ENCODE measurements at regions not wholly inside any gene's neighbourhood (a gene's known extent, or its start where the extent isn't known, plus 50 kb on each side); places are given as distances from the start of the nearest gene placed in this dataset.

- Histone ChIP-seq H3K27ac (ENCODE audit: extremely low read depth, low read depth, low read length) (no peak overlapping the region), H4K20me1 (replicated peaks; ENCODE audit: control insufficient read depth, insufficient read depth, low read length) (no peaks in the 10 kb centered on the region), H3K79me2 (ENCODE audit: control insufficient read depth, insufficient read depth, low read length) (no peaks in the 10 kb centered on the region), H3K36me3 (ENCODE audit: control insufficient read depth, insufficient read depth, low read length) (no peaks in the 10 kb centered on the region), H3K27me3 (ENCODE audit: control insufficient read depth in 2 of 2, insufficient read depth in 2 of 2, low read length in 2 of 2) (peaks cover 0 to 6% of the 10 kb centered on the region in 2 experiments; a peak in 2 of 5 replicates), H3K9me1 (ENCODE audit: control insufficient read depth, insufficient read depth, low read length) (no peaks in the 10 kb centered on the region), H3K4me1 (replicated peaks in 1 of 2; ENCODE audit: control insufficient read depth in 2 of 2, insufficient read depth in 2 of 2, low read length in 2 of 2) (no peaks in the 10 kb centered on the region), H3K9ac (ENCODE audit: insufficient read depth in 1 of 2, low read depth in 2 of 2, low read length in 2 of 2) (no peak overlapping the region), H3K4me3 (no peak overlapping the region), H2AFZ (ENCODE audit: low read depth, low read length) (no peak overlapping the region), H3K4me2 (ENCODE audit: insufficient read depth, low read length) (no peak overlapping the region), H3K9me3 (replicated peaks; ENCODE audit: control insufficient read depth, insufficient read depth, low read depth, low read length) (no peaks in the 10 kb centered on the region)
- intact Hi-C loops (cut with micrococcal nuclease) (no loop called here), in situ Hi-C loops (cut with MboI) (no loop called here)
- POLR2A ChIA-PET = no interaction called here
- CTCF ChIA-PET (ENCODE audit: low intra/inter-chr PET ratio) = no interaction called here
- BruUV-seq (replicated peaks) = no TSS peak
- no peak for FAIRE-seq
- WGBS (ENCODE audit: insufficient coverage, low coverage, missing lambda C conversion rate) = 25% methylated on average over 6 of the region's 6 CpGs
- no peak for DNase-seq (ENCODE audit: extremely low read depth in 1 of 4, low spot score in 3 of 4)
- no peak for ATAC-seq
- no peak for TF ChIP-seq NR3C1 (CRISPR knock-in tag; IDR thresholded peaks at IDR 0.05)
- no peak for TF ChIP-seq FOXM1 (IDR thresholded peaks at IDR 0.05; ENCODE audit: low read depth)
- no peak for TF ChIP-seq FOXM1 (CRISPR knock-in tag; IDR thresholded peaks at IDR 0.05; ENCODE audit: low read depth)
- TF ChIP-seq PHTF2 (CRISPR knock-in tag; IDR thresholded peaks at IDR 0.05) = no peak
- TF ChIP-seq CEBPG (CRISPR knock-in tag; IDR thresholded peaks at IDR 0.05) = no peak
- TF ChIP-seq CEBPG (tag; conservative IDR thresholded peaks at IDR 0.05 in 1 of 2, IDR thresholded peaks at IDR 0.05 in 1 of 2) = no peak
- TF ChIP-seq FIP1L1 (IDR thresholded peaks at IDR 0.05; ENCODE audit: low read depth, low read length, poor library complexity, severe bottlenecking) = no peak
- TF ChIP-seq ZKSCAN8 (CRISPR knock-in tag; IDR thresholded peaks at IDR 0.05) = no peak
- no peak for TF ChIP-seq NR4A1 (CRISPR knock-in tag; IDR thresholded peaks at IDR 0.05)
- no peak for TF ChIP-seq NR4A1 (tag; IDR thresholded peaks at IDR 0.05)
- TF ChIP-seq ZNF431 (CRISPR knock-in tag; IDR thresholded peaks at IDR 0.05) = no peak
- no peak for TF ChIP-seq TAF15 (IDR thresholded peaks at IDR 0.05; ENCODE audit: low read depth, low read length)
- TF ChIP-seq SP2 (IDR thresholded peaks at IDR 0.05; ENCODE audit: extremely low read depth, low read depth, low read length, poor library complexity, severe bottlenecking) = no peak
- no peak for TF ChIP-seq HNRNPLL (IDR thresholded peaks at IDR 0.05; ENCODE audit: low read depth, low read length, poor library complexity, severe bottlenecking)
- TF ChIP-seq TGIF2 (CRISPR knock-in tag; IDR thresholded peaks at IDR 0.05) = no peak
- TF ChIP-seq NCOA1 (IDR thresholded peaks at IDR 0.05; ENCODE audit: low read depth) = no peak
- TF ChIP-seq SMARCA5 (IDR thresholded peaks at IDR 0.05) = no peak
- TF ChIP-seq RREB1 (CRISPR knock-in tag; IDR thresholded peaks at IDR 0.05) = no peak
- TF ChIP-seq U2AF1 (optimal IDR thresholded peaks at IDR 0.05; ENCODE audit: low read depth, low read length) = no peak
- TF ChIP-seq SIN3A (IDR thresholded peaks at IDR 0.05; ENCODE audit: borderline replicate concordance in 2 of 2, control insufficient read depth in 1 of 2, low read depth in 2 of 2, low read length in 2 of 2) = no peak
Observed at GRCh38 chr4:185092535-185093197, 50.4 kb upstream of the SLC25A4 start.
